Stimulated activated CD4-positive, alpha-beta T cell treated with anti-CD3 and anti-CD28 coated beads, Interleukin-1b, Interleukin-23, amount 100 ng/mL, for 4 hours (primary cell): ENCODE measurements at regions not wholly inside any gene's neighbourhood (a gene's known extent, or its start where the extent isn't known, plus 50 kb on each side); places are given as distances from the start of the nearest gene placed in this dataset.

Experiments used
- DNase-seq, 2 donors: peaks; one replicate each; pipeline ENCODE4 v3.0.0-alpha.2; 2020; ENCODE audit warnings: low read depth in 2 of 2

GRCh38 chr2:106041150-106041549 is 153.0 kb downstream of the UXS1 start:
- no peak for DNase-seq

- DNase-seq: no peak
These were observed 154.3 kb downstream of the UXS1 start for GRCh38 chr2:106039634-106040315.

GRCh38 chr2:106038601-106039375 is 155.3 kb downstream of the UXS1 start:
- no peak for DNase-seq

GRCh38 chr2:106037932-106038331 is 156.2 kb downstream of the UXS1 start:
- DNase-seq: no peak

GRCh38 chr2:106037262-106037661 is 156.8 kb downstream of the UXS1 start:
- DNase-seq: no peak

GRCh38 chr2:106034325-106034724 is 159.8 kb downstream of the UXS1 start:
- DNase-seq: no peak

- no peak for DNase-seq
These were observed 161.4 kb downstream of the UXS1 start for GRCh38 chr2:106032676-106033075.

GRCh38 chr2:106030287-106031268 is 163.5 kb downstream of the UXS1 start:
- DNase-seq: peak in 1 of 2 donors; percentile 40

- DNase-seq: no peak
These were observed 165.9 kb downstream of the UXS1 start for GRCh38 chr2:106028192-106028591.

- no peak for DNase-seq
These were observed 167.6 kb downstream of the UXS1 start for GRCh38 chr2:106026271-106027190.

- DNase-seq: no peak
These were observed 168.3 kb downstream of the UXS1 start for GRCh38 chr2:106025796-106026195.

- no peak for DNase-seq
These were observed 172.5 kb downstream of the UXS1 start for GRCh38 chr2:106021662-106022028.

GRCh38 chr2:106020821-106021661 is 173.1 kb downstream of the UXS1 start:
- DNase-seq: no peak

GRCh38 chr2:106020032-106020431 is 174.1 kb downstream of the UXS1 start:
- DNase-seq: no peak

- no peak for DNase-seq
These were observed 176.0 kb downstream of the UXS1 start for GRCh38 chr2:106018141-106018540.

- no peak for DNase-seq
These were observed 181.3 kb downstream of the UXS1 start for GRCh38 chr2:106012591-106013347.

- DNase-seq: no peak
These were observed 182.0 kb downstream of the UXS1 start for GRCh38 chr2:106012001-106012590.

GRCh38 chr2:106011380-106011779 is 182.7 kb downstream of the UXS1 start:
- no peak for DNase-seq

GRCh38 chr2:106010818-106011355 is 183.2 kb downstream of the UXS1 start:
- no peak for DNase-seq
